Neural crest cell (in vitro differentiated cells): ENCODE measurements at regions not wholly inside any gene's neighbourhood (a gene's known extent, or its start where the extent isn't known, plus 50 kb on each side); places are given as distances from the start of the nearest gene placed in this dataset.

Experiments
- DNase-seq: peaks from one replicate; pipeline ENCODE4 v3.0.0; 2021; ENCODE audit warnings: low read depth, mixed read lengths, low spot score
- H3K27ac Mint-ChIP-seq: one replicate; pipeline ENCODE4 v1.8.0; 2021; ENCODE audit warnings: mild to moderate bottlenecking, mixed read lengths; ENCODE audit not compliant: unreplicated experiment
- H3K27me3 Mint-ChIP-seq: 2 replicates; pipeline ENCODE4 v1.8.0; 2021; ENCODE audit warnings: low read depth, mild to moderate bottlenecking, mixed read lengths
- H3K36me3 Mint-ChIP-seq: 2 replicates; pipeline ENCODE4 v1.8.0; 2021; ENCODE audit warnings: low read depth, mild to moderate bottlenecking, mixed read lengths
- H3K4me1 Mint-ChIP-seq: 2 replicates; pipeline ENCODE4 v1.8.0; 2021; ENCODE audit warnings: mixed read lengths
- H3K4me3 Mint-ChIP-seq: one replicate; pipeline ENCODE4 v1.8.0; 2021; ENCODE audit warnings: mild to moderate bottlenecking, mixed read lengths
- H3K9me3 Mint-ChIP-seq: 2 replicates; pipeline ENCODE4 v1.8.0; 2021; ENCODE audit warnings: mixed read lengths
- CTCF ChIP-seq: fragments of 200-600 bp; sonication (generic); conservative IDR thresholded peaks from 2 replicates; pipeline ENCODE4 v1.5.0; 2021; ENCODE audit warnings: antibody characterized with exemption, mild to moderate bottlenecking

- Mint-ChIP-seq H3K4me1 (no peaks in the 10 kb centered on the region), H3K4me3 (no peak overlapping the region), H3K36me3 (no peaks in the 10 kb centered on the region), H3K9me3 (peaks cover 3% of the 10 kb centered on the region), H3K27me3 (no peaks in the 10 kb centered on the region), H3K27ac (no peak overlapping the region)
- no peak for TF ChIP-seq CTCF
- DNase-seq: no peak
Measured at GRCh38 chr13:34555988-34556387, 386.1 kb upstream of the NBEA start.

GRCh38 chr13:34561033-34561432, 381.0 kb upstream of the NBEA start:
- no peaks in the 10 kb centered on the region for H3K4me1 Mint-ChIP-seq
- H3K36me3 Mint-ChIP-seq: no peaks in the 10 kb centered on the region
- no peaks in the 10 kb centered on the region for H3K27me3 Mint-ChIP-seq
- H3K4me3 Mint-ChIP-seq: no peak overlapping the region
- no peak for DNase-seq
- TF ChIP-seq CTCF: no peak
- peaks cover 4% of the 10 kb centered on the region for H3K9me3 Mint-ChIP-seq
- H3K27ac Mint-ChIP-seq: no peak overlapping the region

- peaks cover 4% of the 10 kb centered on the region for H3K9me3 Mint-ChIP-seq
- H3K4me1 Mint-ChIP-seq: no peaks in the 10 kb centered on the region
- H3K36me3 Mint-ChIP-seq: no peaks in the 10 kb centered on the region
- H3K4me3 Mint-ChIP-seq: no peak overlapping the region
- no peak for TF ChIP-seq CTCF
- DNase-seq: no peak
- H3K27ac Mint-ChIP-seq: no peak overlapping the region
- peaks cover 3% of the 10 kb centered on the region for H3K27me3 Mint-ChIP-seq
Measured at GRCh38 chr13:34567597-34567996, 374.5 kb upstream of the NBEA start.

GRCh38 chr13:34570698-34571353, 371.2 kb upstream of the NBEA start:
- H3K36me3 Mint-ChIP-seq: no peaks in the 10 kb centered on the region
- no peak overlapping the region for H3K27ac Mint-ChIP-seq
- no peaks in the 10 kb centered on the region for H3K9me3 Mint-ChIP-seq
- H3K4me3 Mint-ChIP-seq: no peak overlapping the region
- no peaks in the 10 kb centered on the region for H3K4me1 Mint-ChIP-seq
- peaks cover 3% of the 10 kb centered on the region for H3K27me3 Mint-ChIP-seq
- no peak for TF ChIP-seq CTCF
- DNase-seq: no peak

- Mint-ChIP-seq H3K36me3 (no peaks in the 10 kb centered on the region), H3K4me3 (no peak overlapping the region), H3K27ac (no peak overlapping the region), H3K4me1 (no peaks in the 10 kb centered on the region), H3K9me3 (no peaks in the 10 kb centered on the region), H3K27me3 (peaks cover 3% of the 10 kb centered on the region)
- DNase-seq: no peak
- no peak for TF ChIP-seq CTCF
Measured at GRCh38 chr13:34571716-34572115, 370.4 kb upstream of the NBEA start.
